HEK293T (cell line): ENCODE measurements at regions not wholly inside any gene's neighbourhood (a gene's known extent, or its start where the extent isn't known, plus 50 kb on each side); places are given as distances from the start of the nearest gene placed in this dataset.

Source experiments
- ARNT ChIP-seq: fragments of 450-650 bp; IDR thresholded peaks from 2 replicates; pipeline ENCODE4 v1.6.1; 2017; ENCODE audit warnings: mild to moderate bottlenecking
- BHLHE40 ChIP-seq: fragments of 450-650 bp; IDR thresholded peaks from 2 replicates; pipeline ENCODE4 v1.6.1; 2016; ENCODE audit warnings: mild to moderate bottlenecking, moderate library complexity, borderline replicate concordance
- ELF4 ChIP-seq: fragments of 450-650 bp; IDR thresholded peaks from 2 replicates; pipeline ENCODE4 v1.6.1; 2017; ENCODE audit warnings: antibody characterized with exemption
- FOXA1 ChIP-seq: fragments of 450-650 bp; IDR thresholded peaks from 2 replicates; pipeline ENCODE4 v1.6.1; 2016; ENCODE audit warnings: mild to moderate bottlenecking
- FOXK2 ChIP-seq: fragments of 450-650 bp; IDR thresholded peaks from 2 replicates; pipeline ENCODE4 v1.6.1; 2016; ENCODE audit warnings: mild to moderate bottlenecking
- FOXM1 ChIP-seq: fragments of 450-650 bp; IDR thresholded peaks from 2 replicates; pipeline ENCODE4 v1.6.1; 2017; ENCODE audit warnings: mild to moderate bottlenecking, borderline replicate concordance
- HDGF ChIP-seq: fragments of 450-650 bp; IDR thresholded peaks from 2 replicates; pipeline ENCODE4 v1.6.1; 2017; ENCODE audit warnings: antibody characterized with exemption, borderline replicate concordance
- SUZ12 ChIP-seq: fragments of 450-650 bp; IDR thresholded peaks from 2 replicates; pipeline ENCODE4 v1.6.1; 2016; ENCODE audit warnings: mild to moderate bottlenecking
- ZNF384 ChIP-seq: fragments of 450-650 bp; IDR thresholded peaks from 2 replicates; pipeline ENCODE4 v1.6.1; 2016
- TF ChIP-seq, protein P1 (sequence below): fragments of 450-650 bp; IDR thresholded peaks from 2 replicates; pipeline ENCODE4 v1.6.1; 2016

GRCh38 chr4:32192991-32193390 is 1472.8 kb downstream of the PCDH7 start:
- TF ChIP-seq FOXM1 = no peak
- no peak for TF ChIP-seq FOXK2
- TF ChIP-seq ARNT = no peak
- no peak for TF ChIP-seq ELF4
- TF ChIP-seq BHLHE40 = no peak
- no peak for TF ChIP-seq SUZ12
- TF ChIP-seq FOXA1 = no peak
- TF ChIP-seq, protein P1, sequence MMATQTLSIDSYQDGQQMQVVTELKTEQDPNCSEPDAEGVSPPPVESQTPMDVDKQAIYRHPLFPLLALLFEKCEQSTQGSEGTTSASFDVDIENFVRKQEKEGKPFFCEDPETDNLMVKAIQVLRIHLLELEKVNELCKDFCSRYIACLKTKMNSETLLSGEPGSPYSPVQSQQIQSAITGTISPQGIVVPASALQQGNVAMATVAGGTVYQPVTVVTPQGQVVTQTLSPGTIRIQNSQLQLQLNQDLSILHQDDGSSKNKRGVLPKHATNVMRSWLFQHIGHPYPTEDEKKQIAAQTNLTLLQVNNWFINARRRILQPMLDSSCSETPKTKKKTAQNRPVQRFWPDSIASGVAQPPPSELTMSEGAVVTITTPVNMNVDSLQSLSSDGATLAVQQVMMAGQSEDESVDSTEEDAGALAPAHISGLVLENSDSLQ = no peak
- TF ChIP-seq ZNF384 = no peak
- no peak for TF ChIP-seq HDGF
